H1 (cell line): ENCODE measurements at regions not wholly inside any gene's neighbourhood (a gene's known extent, or its start where the extent isn't known, plus 50 kb on each side); places are given as distances from the start of the nearest gene placed in this dataset.

Experiments
- CEBPB ChIP-seq: IDR thresholded peaks from 2 replicates; pipeline ENCODE4 v1.6.1; 2012; ENCODE audit warnings: low read depth, low read length
- CHD1 ChIP-seq: IDR thresholded peaks from 2 replicates; pipeline ENCODE4 v1.6.1; 2012; ENCODE audit warnings: low read depth, low read length, improper control_type of control experiment
- CTCF ChIP-seq, 3 experiments: IDR thresholded peaks; 1 replicate in 2 of 3; 2 replicates in 1 of 3; pipeline versions ENCODE4 v1.5.1 to v1.6.1; 2011; ENCODE audit warnings: low read length in 3 of 3, mild to moderate bottlenecking in 3 of 3, inconsistent platforms in 2 of 3, low read depth in 1 of 3, moderate library complexity in 1 of 3; ENCODE audit not compliant: insufficient read depth in 1 of 3; ENCODE audit errors: control extremely low read depth in 1 of 3
- EZH2 ChIP-seq: fragments of 200-600 bp; sonication (generic); IDR thresholded peaks from 2 replicates; pipeline ENCODE4 v1.7.1; 2012; ENCODE audit warnings: low read depth, mild to moderate bottlenecking, moderate library complexity, low read length, inconsistent platforms; ENCODE audit not compliant: severe bottlenecking
- FOSL1 ChIP-seq: IDR thresholded peaks from 2 replicates; pipeline ENCODE4 v1.6.1; 2011; ENCODE audit warnings: mild to moderate bottlenecking, low read depth, low read length, moderate library complexity; ENCODE audit not compliant: insufficient read depth
- GABPA ChIP-seq: IDR thresholded peaks from 2 replicates; pipeline ENCODE4 v1.6.1; 2011; ENCODE audit warnings: mild to moderate bottlenecking, low read length, moderate library complexity, borderline replicate concordance; ENCODE audit not compliant: insufficient read depth
- GTF2F1 ChIP-seq: IDR thresholded peaks from 2 replicates; pipeline ENCODE4 v1.6.1; 2012; ENCODE audit warnings: low read depth, low read length, improper control_type of control experiment, borderline replicate concordance
- MAFK ChIP-seq: IDR thresholded peaks from 2 replicates; pipeline ENCODE4 v1.6.1; 2012; ENCODE audit warnings: low read depth, mild to moderate bottlenecking, improper control_type of control experiment, low read length
- POLR2A ChIP-seq, 2 experiments: IDR thresholded peaks; 1 replicate in 1 of 2; 2 replicates in 1 of 2; pipeline ENCODE4 v1.6.1; 2011; ENCODE audit warnings: low read depth in 2 of 2, low read length in 2 of 2, mild to moderate bottlenecking in 2 of 2; ENCODE audit errors: control extremely low read depth in 1 of 2
- POLR2AphosphoS5 ChIP-seq: IDR thresholded peaks from 2 replicates; pipeline ENCODE4 v1.6.1; 2011; ENCODE audit warnings: low read depth, low read length
- RAD21 ChIP-seq, 2 experiments: IDR thresholded peaks in 1 of 2; conservative IDR thresholded peaks in 1 of 2; 2 replicates each; pipeline ENCODE4 v1.6.1; 2011; ENCODE audit warnings: low read depth in 2 of 2, low read length in 2 of 2, improper control_type of control experiment in 1 of 2, inconsistent platforms in 1 of 2, mild to moderate bottlenecking in 1 of 2, moderate library complexity in 1 of 2
- USF2 ChIP-seq: IDR thresholded peaks from 2 replicates; pipeline ENCODE4 v1.6.1; 2011; ENCODE audit warnings: low read length, improper control_type of control experiment
- YY1 ChIP-seq: IDR thresholded peaks from 2 replicates; pipeline ENCODE4 v1.6.1; 2011; ENCODE audit warnings: low read depth, mild to moderate bottlenecking, low read length
- TF ChIP-seq, protein P1 (sequence below): IDR thresholded peaks from 2 replicates; pipeline ENCODE4 v1.6.1; 2012; ENCODE audit warnings: inconsistent platforms

DNA sequence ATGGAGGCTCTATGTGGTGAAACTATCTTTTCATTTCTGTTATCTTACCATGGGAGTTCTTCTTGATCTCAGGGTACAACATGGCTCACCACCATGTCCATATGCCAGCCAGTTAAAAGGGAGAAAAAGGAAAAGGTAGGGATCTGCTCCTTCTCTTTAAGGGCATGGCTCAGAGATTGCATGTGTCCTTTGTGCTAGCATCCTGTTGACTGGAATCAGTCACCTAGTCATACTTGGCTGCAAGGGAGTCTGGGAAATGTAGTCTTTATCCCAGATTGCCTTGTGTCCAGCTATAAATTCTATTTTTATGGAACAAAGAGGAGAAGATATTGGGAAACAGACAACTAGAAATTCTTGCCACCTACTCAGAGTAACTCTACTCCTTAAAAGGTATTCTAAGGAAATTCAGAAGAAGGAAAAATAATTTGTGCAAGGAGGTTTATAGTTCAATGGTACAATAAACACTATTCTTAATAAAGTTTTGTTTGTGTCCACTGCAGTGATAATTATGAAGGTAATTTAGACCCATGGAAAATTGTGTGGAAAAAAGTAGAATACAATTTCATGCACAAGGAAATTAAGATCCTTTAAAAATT lies 86.4 kb upstream of the RPH3A start:
- TF ChIP-seq CTCF (IDR thresholded peaks at IDR 0.05; ENCODE audit: control extremely low read depth in 1 of 3, insufficient read depth in 1 of 3, low read depth in 1 of 3, low read length in 3 of 3) (no peak), YY1 (no peak), POLR2A (IDR thresholded peaks at IDR 0.05; ENCODE audit: control extremely low read depth in 1 of 2, low read depth in 2 of 2, low read length in 2 of 2) (peak in 1 of 2 experiments; percentile 47; a peak in 1 of 3 replicates), CHD1 (no peak), MAFK (no peak), USF2 (no peak), RAD21 (IDR thresholded peaks at IDR 0.05 in 1 of 2, conservative IDR thresholded peaks at IDR 0.05 in 1 of 2; ENCODE audit: low read depth in 2 of 2, low read length in 2 of 2) (no peak), FOSL1 (no peak), GABPA (no peak), EZH2 (no peak), GTF2F1 (no peak), CEBPB (no peak), POLR2AphosphoS5 (peak; percentile 43; the same call in 1 of the 2 replicates)
- TF ChIP-seq, protein P1, sequence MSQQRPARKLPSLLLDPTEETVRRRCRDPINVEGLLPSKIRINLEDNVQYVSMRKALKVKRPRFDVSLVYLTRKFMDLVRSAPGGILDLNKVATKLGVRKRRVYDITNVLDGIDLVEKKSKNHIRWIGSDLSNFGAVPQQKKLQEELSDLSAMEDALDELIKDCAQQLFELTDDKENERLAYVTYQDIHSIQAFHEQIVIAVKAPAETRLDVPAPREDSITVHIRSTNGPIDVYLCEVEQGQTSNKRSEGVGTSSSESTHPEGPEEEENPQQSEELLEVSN = no peak
